ENCODE measurements at regions not wholly inside any gene's neighbourhood (a gene's known extent, or its start where the extent isn't known, plus 50 kb on each side); places are given as distances from the start of the nearest gene placed in this dataset.

- TF ChIP-seq CTCF (IDR thresholded peaks at IDR 0.05; ENCODE audit: insufficient read depth, low read length, severe bottlenecking), result no peak
- Histone ChIP-seq H3K36me3 (ENCODE audit: control insufficient read depth, insufficient read depth, low read length) (no peaks in the 10 kb centered on the region), H3K4me3 (ENCODE audit: low read depth, low read length) (no peak overlapping the region), H3K27me3 (ENCODE audit: control insufficient read depth, insufficient read depth, low read length) (no peaks in the 10 kb centered on the region)
- peak; percentile 96 for DNase-seq (ENCODE audit: low read depth)
- peak; percentile 68 for FAIRE-seq
These were observed 204.6 kb upstream of the IL12A start for GRCh38 chr3:159783780-159784742.

GRCh38 chr3:159785273-159785708 is 203.3 kb upstream of the IL12A start:
- FAIRE-seq (no peak), DNase-seq (ENCODE audit: low read depth) (peak; percentile 97)
- H3K4me3 ChIP-seq (ENCODE audit: low read depth, low read length), result no peak overlapping the region

GRCh38 chr3:159786489-159787177 is 202.0 kb upstream of the IL12A start:
- DNase-seq (ENCODE audit: low read depth), result peak; percentile 44
- no peaks in the 10 kb centered on the region for H3K36me3 ChIP-seq (ENCODE audit: control insufficient read depth, insufficient read depth, low read length)
- H3K4me3 ChIP-seq (ENCODE audit: low read depth, low read length), result no peak overlapping the region
- FAIRE-seq, result no peak
- H3K27me3 ChIP-seq (ENCODE audit: control insufficient read depth, insufficient read depth, low read length), result no peaks in the 10 kb centered on the region
- no peak for TF ChIP-seq CTCF (IDR thresholded peaks at IDR 0.05; ENCODE audit: insufficient read depth, low read length, severe bottlenecking)

More at GRCh38 chr3:159785273-159785708, 203.3 kb upstream of the IL12A start:
- no peaks in the 10 kb centered on the region for H3K27me3 ChIP-seq (ENCODE audit: control insufficient read depth, insufficient read depth, low read length)
- TF ChIP-seq CTCF (IDR thresholded peaks at IDR 0.05; ENCODE audit: insufficient read depth, low read length, severe bottlenecking), result no peak
- no peaks in the 10 kb centered on the region for H3K36me3 ChIP-seq (ENCODE audit: control insufficient read depth, insufficient read depth, low read length)

GRCh38 chr3:159787178-159787574 is 201.5 kb upstream of the IL12A start:
- peak; percentile 98 for DNase-seq (ENCODE audit: low read depth)
- no peaks in the 10 kb centered on the region for H3K27me3 ChIP-seq (ENCODE audit: control insufficient read depth, insufficient read depth, low read length)
- no peak for FAIRE-seq
- H3K36me3 ChIP-seq (ENCODE audit: control insufficient read depth, insufficient read depth, low read length), result no peaks in the 10 kb centered on the region
- no peak overlapping the region for H3K4me3 ChIP-seq (ENCODE audit: low read depth, low read length)
- TF ChIP-seq CTCF (IDR thresholded peaks at IDR 0.05; ENCODE audit: insufficient read depth, low read length, severe bottlenecking), result no peak

- no peaks in the 10 kb centered on the region for H3K36me3 ChIP-seq (ENCODE audit: control insufficient read depth, insufficient read depth, low read length)
- peak; percentile 79 for DNase-seq (ENCODE audit: low read depth)
- FAIRE-seq, result no peak
- TF ChIP-seq CTCF (IDR thresholded peaks at IDR 0.05; ENCODE audit: insufficient read depth, low read length, severe bottlenecking), result no peak
- H3K4me3 ChIP-seq (ENCODE audit: low read depth, low read length), result no peak overlapping the region
- no peaks in the 10 kb centered on the region for H3K27me3 ChIP-seq (ENCODE audit: control insufficient read depth, insufficient read depth, low read length)
These were observed 200.8 kb upstream of the IL12A start for GRCh38 chr3:159787794-159788205.

All from bronchial epithelial cell (primary cell).